Upper lobe of left lung (tissue), 4 donors: ENCODE measurements at regions not wholly inside any gene's neighbourhood (a gene's known extent, or its start where the extent isn't known, plus 50 kb on each side); places are given as distances from the start of the nearest gene placed in this dataset.

Experiments used
- EP300 ChIP-seq, 4 donors: sonication (generic); formaldehyde crosslinking; IDR thresholded peaks; one replicate each; pipeline ENCODE4 v1.5.1; 2017; ENCODE audit warnings: antibody characterized with exemption in 4 of 4, control low read depth in 2 of 4
- POLR2A ChIP-seq, 4 donors: fragments of 450-650 bp; IDR thresholded peaks; one replicate each; pipeline ENCODE4 v1.5.1; 2016 to 2017; ENCODE audit warnings: antibody characterized with exemption in 4 of 4, mild to moderate bottlenecking in 2 of 4
- POLR2AphosphoS5 ChIP-seq, 2 donors: sonication (generic); formaldehyde crosslinking; IDR thresholded peaks; one replicate each; pipeline ENCODE4 v1.5.1; 2017; ENCODE audit warnings: antibody characterized with exemption in 2 of 2
- TF ChIP-seq, protein P1 (sequence below), 6 experiments: fragments of 450-650 bp in 4 of 6; fragments of 200-600 bp in 2 of 6; sonication (generic) in 2 of 6; IDR thresholded peaks; one replicate each; pipeline ENCODE4 v1.5.1; 2016 to 2019; ENCODE audit warnings: antibody characterized with exemption in 6 of 6

GRCh38 chr2:12211326-12212175 is 465.1 kb downstream of the LPIN1 start:
- no peak for TF ChIP-seq POLR2AphosphoS5 (IDR thresholded peaks at IDR 0.05)
- TF ChIP-seq, protein P1, sequence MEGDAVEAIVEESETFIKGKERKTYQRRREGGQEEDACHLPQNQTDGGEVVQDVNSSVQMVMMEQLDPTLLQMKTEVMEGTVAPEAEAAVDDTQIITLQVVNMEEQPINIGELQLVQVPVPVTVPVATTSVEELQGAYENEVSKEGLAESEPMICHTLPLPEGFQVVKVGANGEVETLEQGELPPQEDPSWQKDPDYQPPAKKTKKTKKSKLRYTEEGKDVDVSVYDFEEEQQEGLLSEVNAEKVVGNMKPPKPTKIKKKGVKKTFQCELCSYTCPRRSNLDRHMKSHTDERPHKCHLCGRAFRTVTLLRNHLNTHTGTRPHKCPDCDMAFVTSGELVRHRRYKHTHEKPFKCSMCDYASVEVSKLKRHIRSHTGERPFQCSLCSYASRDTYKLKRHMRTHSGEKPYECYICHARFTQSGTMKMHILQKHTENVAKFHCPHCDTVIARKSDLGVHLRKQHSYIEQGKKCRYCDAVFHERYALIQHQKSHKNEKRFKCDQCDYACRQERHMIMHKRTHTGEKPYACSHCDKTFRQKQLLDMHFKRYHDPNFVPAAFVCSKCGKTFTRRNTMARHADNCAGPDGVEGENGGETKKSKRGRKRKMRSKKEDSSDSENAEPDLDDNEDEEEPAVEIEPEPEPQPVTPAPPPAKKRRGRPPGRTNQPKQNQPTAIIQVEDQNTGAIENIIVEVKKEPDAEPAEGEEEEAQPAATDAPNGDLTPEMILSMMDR (IDR thresholded peaks at IDR 0.05) = no peak
- no peak for TF ChIP-seq EP300 (IDR thresholded peaks at IDR 0.05)
- TF ChIP-seq POLR2A (IDR thresholded peaks at IDR 0.05) = no peak
